Putamen (tissue), 1 donor: ENCODE measurements at regions not wholly inside any gene's neighbourhood (a gene's known extent, or its start where the extent isn't known, plus 50 kb on each side); places are given as distances from the start of the nearest gene placed in this dataset.

Source experiments
- DNase-seq: peaks from one replicate; pipeline ENCODE4 v3.0.0-alpha.2; 2016; ENCODE audit warnings: low spot score

DNA sequence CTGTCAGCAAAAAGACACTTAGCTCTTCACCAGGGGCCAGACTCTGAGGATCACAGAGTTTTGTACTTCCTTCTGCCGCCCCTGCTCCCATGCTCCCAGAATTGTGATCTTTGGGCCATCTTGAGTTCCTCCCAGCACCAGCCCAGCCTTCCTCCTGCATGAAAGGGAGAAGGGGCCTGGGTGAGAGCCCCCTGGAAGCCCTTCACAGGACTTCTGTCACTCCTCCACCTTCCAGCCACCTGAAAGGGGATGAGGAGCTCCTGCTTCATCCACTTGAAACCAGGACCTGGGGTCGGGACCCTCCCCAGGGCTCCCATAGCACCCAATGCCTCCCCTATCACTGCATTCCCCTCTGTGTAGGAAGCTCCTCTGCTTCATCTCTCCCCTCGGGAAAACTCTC lies 174.2 kb downstream of the BUD13 start:
- DNase-seq = no peak

DNA sequence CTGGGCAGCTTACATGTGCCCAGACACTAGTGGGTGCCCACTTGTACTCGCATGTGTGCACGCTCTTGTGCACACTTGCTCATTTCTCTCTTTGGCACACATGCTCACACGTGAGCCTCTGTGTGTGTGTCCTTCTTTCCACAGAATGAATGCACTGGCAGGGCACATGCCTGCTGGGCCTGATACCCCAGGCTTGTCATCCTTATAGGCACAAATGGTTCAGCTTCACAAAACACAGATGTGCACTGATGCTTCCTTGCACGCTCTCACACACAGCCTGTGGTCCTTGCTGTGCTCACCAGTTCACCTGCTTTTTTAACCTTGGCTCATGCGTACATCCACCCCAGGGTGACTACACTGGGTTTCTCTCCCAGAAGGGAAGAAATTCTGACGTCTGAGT lies 174.8 kb downstream of the BUD13 start:
- no peak for DNase-seq

DNA sequence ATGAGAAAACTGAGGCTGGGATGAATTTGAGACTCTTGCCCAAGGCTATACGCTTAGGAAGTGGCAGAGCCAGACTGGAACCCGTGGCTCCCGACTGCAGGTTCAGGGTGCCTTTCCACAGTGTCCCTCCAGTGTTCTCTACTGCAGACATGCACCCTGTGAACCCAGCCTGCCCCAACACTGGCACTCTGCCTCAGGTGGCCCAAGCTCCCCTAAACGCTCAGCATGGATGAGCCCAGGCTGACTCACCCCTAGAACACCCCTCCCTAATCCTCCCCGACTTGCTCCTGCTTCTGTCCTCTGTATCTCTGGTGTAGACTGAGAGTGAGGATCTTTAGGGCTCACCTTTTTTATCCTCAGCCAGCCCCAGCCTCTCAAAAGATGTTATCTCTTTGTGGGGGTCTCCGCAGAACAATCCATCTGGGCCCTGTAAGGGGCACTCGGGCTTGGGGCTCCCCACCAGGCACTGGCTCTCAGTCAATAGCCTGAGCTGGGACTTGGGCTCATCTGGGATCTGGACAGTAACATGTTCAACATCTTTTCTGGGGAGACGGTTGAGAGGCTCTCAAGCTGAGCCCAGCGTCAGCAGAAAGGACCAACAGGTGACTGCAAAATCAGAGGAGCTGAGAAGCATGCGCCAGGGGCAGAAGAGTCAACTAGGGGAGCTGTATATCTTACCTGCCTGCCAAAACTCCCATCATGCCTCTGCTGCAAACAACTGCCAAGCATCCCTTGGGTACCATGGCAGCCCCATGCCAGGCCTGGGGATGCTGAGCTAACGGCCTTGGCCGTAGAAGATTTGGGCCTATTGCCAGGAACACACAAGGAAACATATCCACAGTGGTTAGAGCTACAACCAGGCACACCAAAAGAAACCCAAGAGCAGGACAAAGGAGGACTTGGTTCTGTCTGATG lies 176.2 kb downstream of the BUD13 start:
- DNase-seq = no peak

DNA sequence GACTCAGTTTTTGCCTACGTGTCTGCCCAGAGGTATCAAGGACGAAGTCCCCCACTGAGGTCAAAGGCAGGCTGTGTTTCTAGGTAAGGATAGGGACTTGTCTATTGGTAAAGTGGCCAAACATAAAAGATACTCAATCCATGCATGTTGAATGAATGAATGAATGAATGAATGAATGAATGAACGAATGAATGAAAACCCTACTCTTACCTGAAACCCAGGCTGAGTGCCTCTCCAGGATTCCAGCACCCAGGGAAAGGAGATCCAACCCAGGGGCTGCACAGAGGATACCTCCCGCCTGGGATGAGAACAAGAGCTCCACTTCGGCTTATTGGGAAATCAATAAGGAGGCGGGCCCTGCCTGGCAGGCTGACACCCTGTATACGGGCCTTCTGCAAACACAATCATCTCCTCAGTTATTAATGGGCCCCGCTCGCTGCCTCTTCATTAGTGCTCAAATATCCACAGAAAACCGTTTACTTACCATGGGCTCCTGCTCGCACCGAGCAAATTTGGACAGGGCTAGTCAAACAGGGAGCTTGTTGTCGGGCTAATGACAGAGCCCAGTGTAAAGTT lies 177.4 kb downstream of the BUD13 start:
- DNase-seq = no peak

DNA sequence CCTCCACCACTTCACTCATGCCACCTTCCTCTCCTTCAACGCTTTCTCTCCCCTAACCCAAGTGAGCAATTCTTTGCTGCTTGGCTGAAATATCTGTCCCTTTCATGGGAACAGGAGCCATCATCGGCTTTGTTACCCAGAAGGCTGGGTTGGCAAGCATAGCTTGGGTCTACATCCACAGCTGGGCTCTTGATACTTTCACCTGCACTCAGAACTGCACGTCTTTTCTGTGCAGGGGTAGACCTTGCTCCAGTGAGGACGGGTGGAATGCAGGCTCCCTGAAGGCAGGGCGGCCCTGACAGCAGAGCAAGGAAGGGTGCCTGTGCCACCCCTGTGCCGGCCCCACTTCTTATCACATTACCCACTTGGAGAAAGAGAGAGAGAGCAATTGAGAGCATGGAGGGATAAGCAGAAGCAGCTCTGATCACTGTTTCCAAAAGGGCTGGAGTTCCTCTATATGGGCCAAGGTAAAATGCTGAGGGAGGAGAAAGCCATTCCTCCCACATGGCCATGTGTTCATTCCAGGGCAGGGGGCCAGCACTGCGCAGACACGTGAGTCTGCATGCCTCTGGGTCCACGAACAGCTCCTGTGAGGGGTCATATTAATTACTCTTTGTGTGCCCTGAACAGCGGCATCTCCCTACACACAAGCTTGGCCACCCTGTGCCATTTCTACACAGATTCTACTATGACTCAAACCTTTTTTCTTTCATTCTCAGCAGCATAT lies 181.8 kb downstream of the BUD13 start:
- no peak for DNase-seq

DNA sequence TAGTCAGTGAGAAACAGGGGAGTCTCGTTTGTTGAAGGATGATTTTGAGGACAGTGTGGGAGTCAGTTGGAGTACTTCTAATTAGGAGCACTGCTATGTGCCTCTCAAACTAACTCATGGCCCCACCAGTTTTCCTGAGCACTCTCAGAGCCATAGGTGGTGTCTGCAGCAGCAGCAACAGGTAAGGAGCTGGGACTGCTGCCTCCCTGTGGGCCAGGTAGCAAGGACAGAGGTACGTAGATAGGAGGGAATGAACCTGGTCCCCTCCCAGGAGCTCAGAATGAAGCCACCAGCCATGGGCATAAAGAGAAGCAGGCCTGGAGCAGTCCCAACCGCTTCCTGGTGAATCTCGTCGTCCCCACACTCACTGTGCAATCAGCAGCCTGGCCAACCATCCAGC lies 183.4 kb downstream of the BUD13 start:
- no peak for DNase-seq

DNA sequence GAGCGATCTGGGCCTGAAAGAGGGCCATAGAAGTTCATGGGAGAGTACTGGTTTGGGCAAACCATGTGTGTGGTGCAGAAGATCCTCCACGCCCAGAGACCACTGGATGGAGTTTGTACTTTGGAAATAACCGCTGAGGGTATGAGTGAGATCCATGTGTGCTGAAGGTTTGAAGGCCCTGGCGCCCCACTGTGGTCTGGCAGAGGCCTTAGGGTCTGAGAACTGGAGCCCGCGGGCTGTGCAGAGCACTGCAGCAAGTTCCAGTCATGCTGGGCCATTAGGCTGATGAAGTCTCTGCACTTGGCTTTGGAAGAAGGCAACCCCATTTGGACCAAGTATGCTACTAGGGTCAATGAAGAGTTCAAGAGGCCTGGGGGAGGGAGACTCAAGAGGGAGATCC lies 186.4 kb downstream of the BUD13 start:
- DNase-seq = no peak

DNA sequence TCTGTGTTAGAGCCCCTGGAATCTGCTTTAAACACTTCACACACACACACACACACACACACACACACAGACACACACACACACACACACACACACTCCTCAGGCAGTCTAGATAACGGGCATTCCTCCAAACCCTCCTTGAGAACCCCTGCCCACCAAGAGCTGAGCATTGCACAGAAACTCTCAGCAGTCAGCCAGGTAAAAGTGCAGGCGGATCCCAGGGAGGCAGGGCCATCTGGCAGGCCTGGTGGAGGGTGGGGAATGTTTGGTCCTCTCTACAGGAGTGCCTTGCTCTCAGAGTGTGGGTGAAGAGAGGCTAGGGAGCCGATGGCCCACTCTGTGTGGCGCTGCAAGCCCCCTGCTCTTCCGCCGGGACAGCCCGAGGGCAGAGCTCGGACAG lies 190.2 kb downstream of the BUD13 start:
- no peak for DNase-seq

DNA sequence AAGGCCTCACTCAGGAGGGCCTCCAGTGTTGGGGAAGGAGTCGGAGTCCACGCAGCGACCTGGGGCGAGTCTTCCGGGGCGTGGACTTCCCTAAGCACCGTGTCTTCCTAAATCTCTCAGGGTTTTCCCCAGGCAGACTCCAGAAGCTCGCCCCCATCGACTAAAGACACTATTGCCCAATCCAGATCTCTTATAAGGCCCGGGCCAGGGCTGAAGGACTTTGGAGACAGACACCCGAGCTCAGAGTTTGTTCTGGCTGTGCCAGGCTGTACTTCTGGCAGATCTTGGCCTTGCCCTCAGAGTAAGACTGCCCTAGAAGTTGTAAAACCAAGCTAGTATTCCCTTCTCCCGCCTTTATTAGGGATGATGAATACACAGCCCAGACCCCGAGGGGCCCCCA lies 191.4 kb downstream of the BUD13 start:
- no peak for DNase-seq

DNA sequence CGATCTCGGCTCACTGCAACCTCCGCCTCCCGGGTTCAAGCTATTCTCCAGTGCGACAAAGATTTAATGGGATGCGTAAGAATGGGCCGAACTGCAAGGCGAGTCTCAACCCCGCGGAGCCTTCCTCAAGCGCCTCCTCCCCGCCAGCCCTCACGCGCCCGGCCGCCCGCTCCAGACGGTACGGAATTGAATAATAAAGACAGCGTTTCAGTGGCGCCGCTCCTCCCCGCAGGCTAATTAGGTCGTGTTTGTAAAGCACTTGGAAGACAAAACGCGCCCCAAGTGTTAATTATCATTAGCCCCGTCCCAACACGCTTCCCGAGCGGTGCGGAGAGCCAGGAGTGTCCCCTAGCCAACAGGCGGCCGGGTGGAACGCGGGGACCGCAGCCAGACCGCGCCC lies 192.0 kb downstream of the BUD13 start:
- DNase-seq = peak; percentile 61

DNA sequence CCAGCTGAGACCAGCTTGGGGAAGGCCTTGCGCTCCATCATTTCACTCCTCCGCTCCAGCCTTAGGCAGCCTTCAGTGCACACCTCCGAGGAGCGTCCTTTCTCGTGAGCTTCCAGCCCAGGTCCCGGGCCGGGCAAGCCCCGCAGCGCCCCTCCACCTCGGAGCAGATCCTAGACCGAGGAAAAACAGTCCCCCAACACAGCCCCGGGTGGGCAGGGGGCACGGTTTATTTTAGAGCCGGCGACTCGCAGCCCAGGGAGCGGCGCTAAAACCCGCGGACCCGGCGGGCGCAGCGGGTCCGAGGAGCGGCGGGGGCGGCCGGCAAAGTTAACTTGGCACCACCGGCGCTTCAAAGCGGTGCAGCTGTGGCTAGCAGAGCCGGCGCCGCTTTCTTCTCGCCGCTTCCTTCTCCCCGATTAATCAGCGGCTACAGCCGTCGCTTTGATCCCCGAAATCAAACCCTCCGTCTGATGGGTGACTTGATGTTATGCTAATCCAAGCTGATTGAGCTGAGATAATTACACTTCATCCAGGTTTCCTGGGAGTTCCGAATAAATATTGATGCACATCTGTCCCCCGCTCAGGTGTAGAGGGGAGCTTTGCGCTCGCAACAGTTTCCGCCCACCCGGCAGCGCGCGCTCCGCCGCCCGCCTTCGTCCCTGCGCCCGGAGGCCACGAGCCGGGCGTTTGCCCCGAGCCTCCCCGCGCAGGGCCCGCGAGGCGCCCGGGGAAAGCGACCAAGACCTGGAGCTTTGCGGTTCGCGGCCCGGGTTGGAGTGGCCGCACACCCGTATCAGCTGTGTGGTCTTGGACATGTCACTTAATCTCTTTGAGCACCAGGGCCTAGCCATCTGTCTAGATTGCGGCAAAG lies 192.7 kb downstream of the BUD13 start:
- no peak for DNase-seq

DNA sequence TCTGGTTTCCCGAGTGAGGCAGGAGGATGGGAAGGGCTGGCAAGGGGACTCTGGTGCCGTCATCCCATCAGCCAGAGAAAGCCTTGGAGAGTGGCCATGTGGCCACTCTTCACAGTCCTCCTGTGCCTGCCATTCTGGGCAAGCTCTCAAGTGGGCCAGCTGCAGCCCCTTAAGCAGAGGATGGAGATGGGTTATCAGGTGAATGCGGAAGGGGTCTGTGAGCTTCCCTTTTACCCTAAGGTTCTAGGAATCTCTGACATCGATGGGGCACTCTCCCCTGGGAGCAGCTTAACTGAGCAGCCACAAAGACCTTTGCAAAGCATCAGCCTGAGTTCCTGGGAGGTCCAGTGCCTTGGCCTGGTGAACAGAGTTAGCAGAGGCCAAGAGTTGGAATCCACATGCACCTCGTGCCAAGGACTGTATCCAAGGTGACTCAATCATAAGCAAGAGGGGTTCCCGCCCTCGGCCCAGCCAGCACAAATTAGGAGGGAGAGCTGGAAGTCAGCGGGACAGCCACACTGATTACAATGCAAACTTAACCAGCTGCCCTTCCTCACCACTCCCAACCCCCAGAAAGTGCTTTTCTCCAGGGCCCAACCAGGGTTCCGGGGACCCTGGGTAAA lies 193.6 kb downstream of the BUD13 start:
- peak; percentile 23 for DNase-seq

DNA sequence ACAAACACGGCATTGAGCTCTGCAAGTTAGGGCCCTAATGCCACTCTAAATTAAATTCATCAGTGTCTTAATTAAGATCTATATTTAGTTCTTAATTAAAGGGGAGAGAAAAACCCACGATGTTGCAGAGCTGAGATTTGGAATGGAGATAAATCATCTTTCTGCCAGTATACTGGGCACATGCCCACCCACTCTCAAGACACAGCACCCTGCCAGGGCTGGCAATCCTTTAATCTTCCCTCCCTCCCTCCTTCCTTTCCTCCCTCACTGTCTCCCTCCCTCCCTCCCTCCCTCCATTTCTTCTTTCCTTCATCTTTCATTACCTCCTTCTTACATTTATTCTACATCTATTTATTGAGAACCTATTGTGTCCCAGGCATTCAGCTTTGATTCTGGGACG lies 194.8 kb downstream of the BUD13 start:
- DNase-seq = no peak

DNA sequence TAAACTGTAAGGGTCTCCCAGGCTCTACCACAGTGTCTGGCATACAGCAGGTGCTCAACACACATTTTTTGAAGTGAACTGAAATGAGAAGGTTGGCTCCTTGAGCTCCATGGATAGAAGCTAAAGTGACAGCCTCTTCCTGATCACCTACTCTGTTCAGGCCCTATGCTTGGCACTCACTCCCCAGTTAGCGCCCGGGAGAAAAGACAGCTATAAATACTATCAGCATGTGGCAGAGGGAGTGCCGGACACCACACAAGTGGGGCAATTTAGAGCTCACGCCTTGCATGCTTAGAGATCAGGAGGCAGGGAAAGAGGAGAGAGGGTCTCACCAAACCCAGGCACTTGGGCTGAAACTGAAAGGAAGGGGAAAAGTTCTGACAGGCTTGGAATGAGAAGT lies 195.5 kb downstream of the BUD13 start:
- no peak for DNase-seq

DNA sequence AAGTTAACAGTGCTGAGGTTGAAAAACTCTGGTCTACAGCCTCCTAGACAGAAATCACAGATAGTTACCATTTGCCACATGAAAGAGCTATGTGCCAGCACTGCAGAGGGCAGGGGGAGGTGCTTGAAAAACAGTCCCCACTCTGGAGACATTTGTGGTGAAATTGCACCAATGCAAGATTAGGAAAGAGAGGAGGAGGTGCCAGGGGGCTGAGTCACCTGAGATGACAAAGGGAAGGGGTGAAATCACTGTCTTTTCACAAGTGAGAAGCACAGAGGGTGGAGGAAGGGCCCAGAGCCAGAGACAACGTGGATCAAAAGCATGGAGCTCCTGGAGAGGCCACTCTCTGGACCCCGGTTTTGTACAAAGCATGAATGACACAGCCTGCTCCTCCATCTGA lies 196.3 kb downstream of the BUD13 start:
- no peak for DNase-seq

DNA sequence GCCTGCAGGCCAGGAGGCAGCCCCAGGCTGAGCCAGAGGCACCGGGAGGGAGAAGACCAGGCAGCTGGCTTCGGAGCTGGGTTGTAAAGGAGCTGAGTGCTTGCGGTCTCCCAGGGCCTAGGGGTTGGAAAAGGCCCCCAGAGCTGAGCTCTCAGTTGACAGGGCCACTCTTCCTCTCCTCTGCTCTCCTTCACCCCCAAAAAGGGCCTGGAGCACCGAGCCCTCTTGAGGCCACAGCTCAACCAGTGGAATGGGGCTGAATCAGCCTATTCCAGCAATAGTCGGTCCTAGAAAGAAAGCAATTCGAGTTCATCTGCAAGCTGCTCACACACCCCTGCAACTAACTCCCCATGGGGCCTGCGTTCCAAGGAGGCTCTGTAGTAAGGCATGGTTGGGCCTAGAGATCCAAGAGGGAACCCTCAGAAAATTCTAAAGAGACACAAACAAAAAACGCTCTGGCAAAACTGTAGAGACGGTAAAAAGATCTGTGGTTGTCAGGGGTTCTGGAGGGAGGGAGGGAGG lies 205.0 kb downstream of the BUD13 start:
- peak; percentile 11 for DNase-seq

DNA sequence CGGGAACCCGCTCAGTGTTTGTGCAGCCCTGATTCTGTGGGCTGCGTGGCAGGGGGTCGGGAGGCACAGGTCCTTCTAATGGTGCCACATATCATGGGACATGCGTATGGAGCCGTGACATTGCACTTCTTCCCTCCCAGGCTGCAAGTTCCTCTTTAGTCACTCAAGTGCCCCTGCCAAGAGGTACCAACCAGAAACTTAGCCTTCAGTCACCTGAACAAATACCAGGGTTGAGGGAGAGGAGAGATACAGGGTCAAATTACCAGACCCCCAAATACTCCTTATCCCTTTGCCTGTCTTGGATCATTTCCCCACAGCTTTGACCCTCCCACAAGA lies 209.1 kb downstream of the BUD13 start:
- DNase-seq = no peak

DNA sequence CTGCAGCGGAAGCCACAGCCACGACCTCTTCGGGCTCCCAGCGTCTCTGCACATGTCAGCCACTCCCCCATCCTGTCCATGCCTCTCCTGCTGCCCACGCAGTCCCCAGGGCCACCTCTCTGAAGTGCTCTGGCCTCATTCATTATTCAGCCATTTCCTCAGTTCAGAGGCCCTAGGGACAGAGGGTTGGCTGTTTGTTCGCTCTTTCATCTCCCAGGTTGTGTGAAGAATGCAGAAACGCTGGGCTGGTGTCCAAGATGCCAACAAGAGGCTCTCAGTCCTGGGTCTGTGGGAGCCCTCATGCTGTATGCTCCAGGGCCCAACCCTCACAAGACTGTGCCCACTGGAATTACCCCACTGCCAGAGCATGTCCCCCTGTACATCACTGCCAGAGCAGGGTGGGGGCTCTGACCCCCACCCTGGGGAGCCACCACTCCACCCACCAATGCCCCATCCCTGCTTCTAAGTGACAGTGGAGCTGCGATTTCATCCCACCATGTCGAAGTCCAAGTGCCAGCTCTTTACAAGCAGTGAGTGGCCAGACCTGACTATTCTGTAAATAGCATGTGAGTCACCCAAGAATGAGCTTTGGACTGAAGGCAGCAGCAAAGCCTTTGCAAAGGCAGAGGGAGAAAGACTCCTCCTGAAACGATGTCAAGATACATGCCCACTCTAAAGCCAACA lies 209.6 kb downstream of the BUD13 start:
- peak; percentile 57 for DNase-seq

DNA sequence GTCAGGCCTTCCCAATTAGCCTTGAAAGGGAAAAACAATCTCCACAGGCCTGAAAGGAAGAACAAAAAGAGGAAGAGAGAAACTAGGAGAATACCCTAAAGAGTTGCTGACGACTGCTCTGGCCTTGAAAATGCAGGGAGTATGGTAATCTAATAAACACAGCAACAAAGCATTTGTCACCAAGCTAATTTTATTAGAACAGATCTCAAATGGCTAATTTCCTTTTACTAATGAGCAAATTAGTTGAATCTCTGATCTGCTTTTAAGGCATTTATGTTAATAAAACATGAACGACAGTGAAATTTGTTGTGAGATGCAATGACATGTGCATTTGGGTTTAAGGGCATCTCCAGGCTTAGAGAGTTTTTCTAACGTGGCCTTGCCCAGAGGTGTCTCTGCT lies 212.2 kb downstream of the BUD13 start:
- DNase-seq = no peak

DNA sequence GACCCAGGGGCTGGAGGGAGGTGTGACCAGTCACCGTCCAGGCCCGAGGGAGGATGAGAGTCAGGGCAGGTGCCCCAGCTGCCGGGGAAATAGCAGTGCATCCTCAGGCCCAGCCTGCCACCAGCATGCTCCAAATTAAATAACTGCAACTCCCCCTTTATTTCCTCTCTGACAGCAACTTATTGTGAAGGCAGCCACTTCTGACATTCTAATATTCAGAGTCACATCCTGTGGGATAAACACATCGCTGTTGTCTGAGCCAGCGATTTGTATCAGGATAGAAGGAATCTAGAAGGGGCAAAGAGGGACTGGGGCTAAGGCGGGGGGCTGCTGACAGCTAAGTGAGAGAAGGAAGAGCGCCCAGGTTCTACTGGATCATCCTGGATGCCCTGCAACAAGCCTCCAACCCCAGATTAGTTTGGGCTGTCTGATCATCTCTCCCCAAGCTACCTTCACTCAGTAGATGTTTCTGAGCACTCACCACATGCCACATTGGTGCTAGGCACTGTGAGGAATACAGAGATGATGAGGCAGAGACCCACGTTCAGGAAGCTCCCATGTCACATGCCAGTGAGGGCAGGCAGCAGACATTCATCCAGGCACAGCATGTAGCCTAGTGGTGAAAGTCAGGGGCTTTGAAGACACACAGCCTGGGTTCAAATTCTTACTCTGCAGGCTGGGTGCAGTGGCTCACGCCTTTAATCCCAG lies 214.1 kb downstream of the BUD13 start:
- DNase-seq = no peak
